Dedifferentiated amniotic fluid mesenchymal stem cell (primary cell): ENCODE measurements at regions not wholly inside any gene's neighbourhood (a gene's known extent, or its start where the extent isn't known, plus 50 kb on each side); places are given as distances from the start of the nearest gene placed in this dataset.
"Not testable (repeated sequence)": the region's sequence is repeated elsewhere in the genome, so short reads cannot be mapped to it uniquely, and the experiment has no call there.

ENCODE experiments used
- DNase-seq: peaks from one replicate; pipeline ENCODE4 v3.0.0-alpha.2; 2016; ENCODE audit errors: extremely low spot score

GRCh38 chr6:21771626-21772320 is 178.2 kb downstream of the SOX4 start:
- DNase-seq, result no peak

- no peak for DNase-seq
Observed at GRCh38 chr6:21772477-21772876, 178.9 kb downstream of the SOX4 start.

GRCh38 chr6:21772884-21773575 is 179.5 kb downstream of the SOX4 start:
- DNase-seq, result no peak

GRCh38 chr6:21773576-21773968 is 180.0 kb downstream of the SOX4 start:
- DNase-seq, result no peak

- DNase-seq, result no peak
Observed at GRCh38 chr6:21777846-21778245, 184.3 kb downstream of the SOX4 start.

GRCh38 chr6:21780141-21780540 is 186.6 kb downstream of the SOX4 start:
- DNase-seq, result no peak

GRCh38 chr6:21780679-21781078 is 187.1 kb downstream of the SOX4 start:
- DNase-seq, result no peak

- no peak for DNase-seq
Observed at GRCh38 chr6:21781128-21781527, 187.6 kb downstream of the SOX4 start.

GRCh38 chr6:21785164-21785563 is 191.6 kb downstream of the SOX4 start:
- no peak for DNase-seq

- no peak for DNase-seq
Observed at GRCh38 chr6:21791056-21791455, 197.5 kb downstream of the SOX4 start.

- DNase-seq, result no peak
Observed at GRCh38 chr6:21791581-21791980, 198.0 kb downstream of the SOX4 start.

GRCh38 chr6:21792177-21792576 is 198.6 kb downstream of the SOX4 start:
- no peak for DNase-seq

- DNase-seq, result not testable (repeated sequence)
Observed at GRCh38 chr6:21796979-21797378, 203.4 kb downstream of the SOX4 start.

- no peak for DNase-seq
Observed at GRCh38 chr6:21798468-21798867, 204.9 kb downstream of the SOX4 start.

GRCh38 chr6:21800330-21800729 is 206.8 kb downstream of the SOX4 start:
- no peak for DNase-seq

GRCh38 chr6:21800948-21801438 is 207.4 kb downstream of the SOX4 start:
- peak; percentile 43 for DNase-seq

- DNase-seq, result no peak
Observed at GRCh38 chr6:21801446-21802174, 208.1 kb downstream of the SOX4 start.

- DNase-seq, result no peak
Observed at GRCh38 chr6:21802175-21802822, 208.7 kb downstream of the SOX4 start.

- DNase-seq, result no peak
Observed at GRCh38 chr6:21804941-21805610, 211.5 kb downstream of the SOX4 start.

- no peak for DNase-seq
Observed at GRCh38 chr6:21807299-21808044, 213.9 kb downstream of the SOX4 start.

GRCh38 chr6:21808045-21808470 is 214.5 kb downstream of the SOX4 start:
- DNase-seq, result peak; percentile 43
